Ovary (tissue), 7 donors: ENCODE measurements at regions not wholly inside any gene's neighbourhood (a gene's known extent, or its start where the extent isn't known, plus 50 kb on each side); places are given as distances from the start of the nearest gene placed in this dataset.

Source experiments
- DNase-seq, 5 donors: peaks; one replicate each; pipeline ENCODE4 v3.0.0-alpha.2; 2019 to 2020
- H3K27ac ChIP-seq, 2 donors: fragments of 200-600 bp; one replicate each; pipeline versions ENCODE4 v1.5.1 to v1.8.0; 2019 to 2022
- H3K27me3 ChIP-seq: fragments of 200-600 bp; one replicate; pipeline ENCODE4 v1.8.0; 2022
- H3K36me3 ChIP-seq: fragments of 200-600 bp; sonication (generic); one replicate; pipeline ENCODE4 v1.5.1; 2019
- H3K4me1 ChIP-seq: one replicate; pipeline ENCODE4 v1.8.1; 2013; ENCODE audit warnings: mild to moderate bottlenecking, moderate library complexity; ENCODE audit not compliant: insufficient read depth
- H3K4me3 ChIP-seq: fragments of 200-600 bp; sonication (generic); one replicate; pipeline ENCODE4 v1.5.1; 2017
- H3K9me3 ChIP-seq, 2 donors: fragments of 200-600 bp in 1 of 2; sonication (generic) in 1 of 2; one replicate each; pipeline versions ENCODE4 v1.5.1 to v1.8.1; 2013 to 2019; ENCODE audit warnings: mild to moderate bottlenecking in 1 of 2, moderate library complexity in 1 of 2
- EP300 ChIP-seq: sonication (generic); formaldehyde crosslinking; IDR thresholded peaks from one replicate; pipeline ENCODE4 v1.6.1; 2017; ENCODE audit warnings: antibody characterized with exemption
- POLR2A ChIP-seq: fragments of 450-650 bp; IDR thresholded peaks from one replicate; pipeline ENCODE4 v1.6.1; 2017; ENCODE audit warnings: antibody characterized with exemption, mild to moderate bottlenecking, moderate library complexity
- WGBS, 3 donors: extraction: QIAGEN DNeasy Blood & Tissue Kit in 1 of 3; methylation state at CpG; one replicate each; pipeline versions ENCODE4 v1.1.5 to v1.1.7; 2013 to 2017; 5-methylcytosine and 5-hydroxymethylcytosine counted together
- intact Hi-C, 4 donors: fragments of 100-400 bp; cut with DNase I; formaldehyde crosslinking; loops; one replicate each; pipeline versions ENCODE4 v1.11.0 to v1.15.1; 2022 to 2023
- TF ChIP-seq, protein P1 (sequence below), 3 donors: fragments of 450-650 bp in 2 of 3; fragments of 200-600 bp in 1 of 3; IDR thresholded peaks; one replicate each; pipeline versions ENCODE4 v1.5.1 to v1.8.0; 2016 to 2022; ENCODE audit warnings: antibody characterized with exemption in 3 of 3, mild to moderate bottlenecking in 1 of 3
- donor health status: DM: no; HTN: no; CAD: no; lungs with moderate emphysema.
- donor health status: DM: no; HTN: no; CAD: no.
- donor health status: Bipolar disorder and iron deficiency.
- donor health status: DM: no; HTN: no; CAD: no.
- donor health status: DM: yes; HTN: yes; CAD: no.

GRCh38 chr6:50936277-50936681 lies 117.6 kb downstream of the TFAP2B start:
- H3K4me1 ChIP-seq = no peaks in the 10 kb centered on the region
- no peak for TF ChIP-seq EP300
- TF ChIP-seq POLR2A = no peak
- TF ChIP-seq, protein P1, sequence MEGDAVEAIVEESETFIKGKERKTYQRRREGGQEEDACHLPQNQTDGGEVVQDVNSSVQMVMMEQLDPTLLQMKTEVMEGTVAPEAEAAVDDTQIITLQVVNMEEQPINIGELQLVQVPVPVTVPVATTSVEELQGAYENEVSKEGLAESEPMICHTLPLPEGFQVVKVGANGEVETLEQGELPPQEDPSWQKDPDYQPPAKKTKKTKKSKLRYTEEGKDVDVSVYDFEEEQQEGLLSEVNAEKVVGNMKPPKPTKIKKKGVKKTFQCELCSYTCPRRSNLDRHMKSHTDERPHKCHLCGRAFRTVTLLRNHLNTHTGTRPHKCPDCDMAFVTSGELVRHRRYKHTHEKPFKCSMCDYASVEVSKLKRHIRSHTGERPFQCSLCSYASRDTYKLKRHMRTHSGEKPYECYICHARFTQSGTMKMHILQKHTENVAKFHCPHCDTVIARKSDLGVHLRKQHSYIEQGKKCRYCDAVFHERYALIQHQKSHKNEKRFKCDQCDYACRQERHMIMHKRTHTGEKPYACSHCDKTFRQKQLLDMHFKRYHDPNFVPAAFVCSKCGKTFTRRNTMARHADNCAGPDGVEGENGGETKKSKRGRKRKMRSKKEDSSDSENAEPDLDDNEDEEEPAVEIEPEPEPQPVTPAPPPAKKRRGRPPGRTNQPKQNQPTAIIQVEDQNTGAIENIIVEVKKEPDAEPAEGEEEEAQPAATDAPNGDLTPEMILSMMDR (IDR thresholded peaks at IDR 0.05) = no peak
- no peak overlapping the region for H3K27ac ChIP-seq
- intact Hi-C loops = no loop called here
- H3K9me3 ChIP-seq = no peaks in the 10 kb centered on the region
- no peak for DNase-seq
- WGBS, 3 donors = 0 to 2% (median 0%) methylated on average over 1 of the region's 1 CpG
- H3K4me3 ChIP-seq = no peak overlapping the region
- no peaks in the 10 kb centered on the region for H3K27me3 ChIP-seq
- no peaks in the 10 kb centered on the region for H3K36me3 ChIP-seq

- Histone ChIP-seq H3K4me1 (no peaks in the 10 kb centered on the region), H3K4me3 (no peak overlapping the region), H3K9me3 (no peaks in the 10 kb centered on the region), H3K27ac (no peak overlapping the region), H3K36me3 (no peaks in the 10 kb centered on the region), H3K27me3 (no peaks in the 10 kb centered on the region)
- TF ChIP-seq, protein P1 (IDR thresholded peaks at IDR 0.05) = no peak
- no peak for TF ChIP-seq EP300
- TF ChIP-seq POLR2A = no peak
- 88 to 93% (median 91%) methylated on average over 1 of the region's 1 CpG for WGBS, 3 donors
- intact Hi-C loops = no loop called here
- no peak for DNase-seq
Measured at GRCh38 chr6:50939931-50940330, 121.3 kb downstream of the TFAP2B start.

DNA sequence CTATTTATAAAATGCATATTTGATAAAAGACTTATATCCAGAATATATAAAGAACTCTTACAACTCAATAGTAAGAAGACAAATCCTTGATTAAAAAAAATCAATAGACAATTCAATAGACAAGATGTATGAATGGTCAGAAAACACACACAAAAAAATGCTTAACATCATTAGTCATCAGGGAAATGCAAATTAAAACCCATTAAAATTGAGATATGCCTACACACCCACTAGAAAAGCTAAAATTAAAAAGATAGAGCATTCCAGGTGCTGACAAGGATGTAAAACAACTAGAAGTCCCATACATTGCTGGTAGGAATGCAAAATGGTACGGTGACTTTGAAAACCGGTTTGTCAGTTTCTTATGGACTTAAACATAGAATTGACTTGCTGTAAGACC lies 127.1 kb downstream of the TFAP2B start:
- intact Hi-C loops = no loop called here
- Histone ChIP-seq H3K4me1 (no peaks in the 10 kb centered on the region), H3K9me3 (no peaks in the 10 kb centered on the region), H3K27ac (no peak overlapping the region), H3K27me3 (no peaks in the 10 kb centered on the region), H3K36me3 (no peaks in the 10 kb centered on the region), H3K4me3 (no peak overlapping the region)
- no peak for DNase-seq
- TF ChIP-seq EP300 = no peak
- no peak for TF ChIP-seq POLR2A
- TF ChIP-seq, protein P1 (IDR thresholded peaks at IDR 0.05) = no peak
- 92 to 95% (median 94%) methylated on average over 2 of the region's 2 CpGs for WGBS, 3 donors

- TF ChIP-seq EP300 (no peak), POLR2A (no peak)
- TF ChIP-seq, protein P1 (IDR thresholded peaks at IDR 0.05) = no peak
- Histone ChIP-seq H3K9me3 (no peaks in the 10 kb centered on the region), H3K4me1 (no peaks in the 10 kb centered on the region), H3K27me3 (no peaks in the 10 kb centered on the region), H3K4me3 (no peak overlapping the region), H3K36me3 (no peaks in the 10 kb centered on the region), H3K27ac (no peak overlapping the region)
- WGBS, 3 donors = 48 to 57% (median 53%) methylated on average over 5 of the region's 5 CpGs
- DNase-seq = no peak
- intact Hi-C loops = no loop called here
Measured at GRCh38 chr6:50952092-50952907, 133.6 kb downstream of the TFAP2B start.
